GM18867 (cell line): ENCODE measurements at regions not wholly inside any gene's neighbourhood (a gene's known extent, or its start where the extent isn't known, plus 50 kb on each side); places are given as distances from the start of the nearest gene placed in this dataset.

Source experiments
- ATAC-seq: cut with Tn5 transposase; IDR thresholded peaks from one replicate; pipeline ENCODE4 v1.9.1; 2021; ENCODE audit warnings: mild to moderate bottlenecking, moderate library complexity; ENCODE audit not compliant: unreplicated experiment

- no peak for ATAC-seq
Observed at GRCh38 chr11:20251496-20251895, 91.2 kb upstream of the DBX1 start.

GRCh38 chr11:20250644-20251247 lies 90.5 kb upstream of the DBX1 start:
- ATAC-seq, result no peak

- no peak for ATAC-seq
Observed at GRCh38 chr11:20249796-20250195, 89.5 kb upstream of the DBX1 start.

- no peak for ATAC-seq
Observed at GRCh38 chr11:20249378-20249777, 89.1 kb upstream of the DBX1 start.

GRCh38 chr11:20248871-20249270 lies 88.6 kb upstream of the DBX1 start:
- no peak for ATAC-seq

- no peak for ATAC-seq
Observed at GRCh38 chr11:20248121-20248772, 88.0 kb upstream of the DBX1 start.

- ATAC-seq, result no peak
Observed at GRCh38 chr11:20247591-20248007, 87.3 kb upstream of the DBX1 start.

GRCh38 chr11:20243974-20244373 lies 83.7 kb upstream of the DBX1 start:
- ATAC-seq, result no peak

- ATAC-seq, result no peak
Observed at GRCh38 chr11:20238712-20239111, 78.4 kb upstream of the DBX1 start.

- no peak for ATAC-seq
Observed at GRCh38 chr11:20235164-20235563, 74.9 kb upstream of the DBX1 start.

GRCh38 chr11:20227631-20228030 lies 67.4 kb upstream of the DBX1 start:
- no peak for ATAC-seq

- no peak for ATAC-seq
Observed at GRCh38 chr11:20226933-20227332, 66.7 kb upstream of the DBX1 start.

GRCh38 chr11:20221566-20221965 lies 61.3 kb upstream of the DBX1 start:
- no peak for ATAC-seq

GRCh38 chr11:20213790-20214189 lies 53.5 kb upstream of the DBX1 start:
- ATAC-seq, result peak; percentile 98

- no peak for ATAC-seq
Observed at GRCh38 chr11:20211691-20212090, 51.4 kb upstream of the DBX1 start.
